HG03439 (cell line): ENCODE measurements at regions not wholly inside any gene's neighbourhood (a gene's known extent, or its start where the extent isn't known, plus 50 kb on each side); places are given as distances from the start of the nearest gene placed in this dataset.
A peak's percentile ranks its signal among the peaks of the same experiment; 100 is the strongest.
"Not testable (repeated sequence)": the region's sequence is repeated elsewhere in the genome, so short reads cannot be mapped to it uniquely, and the experiment has no call there.

Experiments
- ATAC-seq: cut with Tn5 transposase; IDR thresholded peaks from one replicate; pipeline ENCODE4 v1.9.1; 2021; ENCODE audit warnings: mild to moderate bottlenecking, moderate library complexity; ENCODE audit not compliant: unreplicated experiment

DNA sequence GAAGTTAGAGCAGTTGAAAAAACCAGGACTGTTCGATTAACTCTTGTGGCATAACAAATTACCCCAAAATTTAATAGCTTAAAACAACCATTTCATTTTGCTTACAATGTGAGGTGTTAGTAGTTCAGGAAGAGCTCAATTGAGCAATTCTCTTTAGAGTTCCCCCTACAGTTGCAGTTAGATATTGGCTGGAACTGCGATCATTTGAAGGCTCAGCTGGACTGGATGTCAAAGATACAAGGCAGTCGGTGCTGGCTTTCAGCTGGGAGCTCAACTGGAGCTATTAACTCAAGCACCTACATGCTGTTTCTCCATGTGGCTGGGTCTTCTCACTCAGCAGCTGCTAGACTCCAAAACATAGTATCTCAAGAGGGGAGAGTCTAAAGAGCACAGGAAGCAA is 96.0 kb upstream of the LOC128125822 start:
- no peak for ATAC-seq

DNA sequence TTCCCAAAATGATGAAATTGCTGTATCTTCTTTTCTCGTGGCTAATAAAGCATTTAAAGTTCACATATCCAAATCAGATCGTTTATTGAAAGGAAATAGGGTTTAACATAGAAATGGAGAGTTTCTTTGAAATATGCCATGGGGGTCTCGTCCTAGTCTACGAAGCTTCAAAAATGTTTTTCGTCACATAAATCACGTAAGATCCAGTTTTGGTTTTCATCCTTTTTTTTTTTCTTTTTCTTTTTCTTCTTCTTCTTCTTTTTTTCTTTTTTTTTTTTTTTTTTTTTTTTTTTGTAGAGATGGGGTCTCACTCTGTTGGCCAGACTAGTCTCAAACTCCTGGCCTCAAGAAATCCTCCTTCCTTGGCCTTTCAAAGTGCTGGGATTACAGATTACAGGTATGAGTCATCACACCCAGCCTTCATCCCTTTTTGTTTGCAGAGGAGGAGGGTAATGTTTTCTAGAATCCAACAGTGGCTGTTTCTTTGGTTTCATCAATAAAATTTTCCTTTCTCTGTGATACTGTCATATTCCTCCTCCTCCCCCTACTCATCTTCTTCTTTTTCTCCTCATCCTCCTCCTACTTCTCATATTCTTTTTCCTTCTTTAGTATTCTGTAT is 94.7 kb upstream of the LOC128125822 start:
- no peak for ATAC-seq

DNA sequence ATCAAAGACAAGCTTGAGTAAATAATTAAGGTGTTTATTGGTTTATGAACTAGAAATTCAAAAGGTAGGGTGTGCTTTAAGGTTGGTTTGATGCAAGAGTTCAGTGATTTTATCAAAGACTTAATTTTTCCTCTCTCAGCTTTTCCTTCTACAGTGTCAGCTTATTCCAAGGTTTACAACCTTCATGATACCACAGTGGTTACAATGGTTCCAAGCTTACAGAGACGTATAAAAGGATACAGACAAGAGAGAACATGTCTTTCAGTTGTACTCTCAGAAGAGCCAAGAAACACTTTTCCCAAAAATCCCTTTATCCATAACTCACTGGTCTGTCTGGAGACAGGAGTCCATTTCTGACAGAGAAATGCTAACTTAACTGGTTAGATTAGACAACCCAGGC is 93.5 kb upstream of the LOC128125822 start:
- ATAC-seq, result no peak

DNA sequence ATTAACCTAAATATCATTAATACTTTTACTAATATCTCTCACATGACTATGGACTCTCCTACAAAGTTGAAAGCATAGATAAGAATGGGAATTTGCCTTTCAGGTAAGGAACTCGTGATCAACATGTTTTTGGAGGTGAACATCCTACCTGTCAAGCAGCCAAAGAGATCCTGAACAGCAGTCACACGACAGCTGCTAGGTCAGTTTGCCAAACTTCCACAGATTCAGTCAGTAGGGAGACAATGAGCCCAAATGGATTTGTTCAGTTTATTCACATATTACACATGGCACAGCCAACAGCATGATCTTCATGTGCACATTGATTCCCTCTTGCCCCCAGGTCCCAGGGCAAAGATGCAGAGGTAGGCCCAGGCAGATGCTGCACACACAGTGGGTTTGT is 86.1 kb upstream of the LOC128125822 start:
- no peak for ATAC-seq

DNA sequence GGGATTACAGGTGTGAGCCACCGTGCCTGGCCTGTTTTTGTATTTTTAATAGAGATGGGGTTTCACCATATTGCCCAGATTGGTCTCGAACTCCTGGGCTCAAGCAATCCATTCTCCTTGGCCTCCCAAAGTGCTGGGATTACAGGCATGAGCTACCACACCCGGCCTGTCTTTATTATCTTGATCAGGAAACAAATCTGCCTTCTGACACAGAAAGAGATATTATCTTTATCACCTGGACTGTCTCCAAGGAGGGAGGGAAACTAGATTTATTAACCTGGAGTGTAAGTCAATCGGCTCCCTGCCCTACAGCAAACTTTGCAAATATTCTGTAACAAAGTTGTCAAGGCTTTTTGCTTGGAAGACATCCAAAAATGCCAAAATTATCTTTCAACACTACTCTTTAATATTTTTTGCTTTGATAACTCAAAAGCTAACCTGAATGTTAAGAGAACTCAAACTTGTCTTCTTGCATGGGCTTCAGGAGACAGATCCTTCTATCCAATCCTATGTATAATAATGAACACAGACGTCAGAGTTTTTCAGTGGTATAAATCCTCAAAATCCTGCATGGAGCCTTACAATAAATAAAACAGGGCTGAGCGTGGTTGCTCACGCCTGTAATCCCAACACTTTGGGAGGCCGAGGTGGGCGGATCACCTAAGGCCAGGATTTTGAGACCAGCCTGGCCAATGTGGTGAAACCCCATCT is 85.0 kb upstream of the LOC128125822 start:
- no peak for ATAC-seq

DNA sequence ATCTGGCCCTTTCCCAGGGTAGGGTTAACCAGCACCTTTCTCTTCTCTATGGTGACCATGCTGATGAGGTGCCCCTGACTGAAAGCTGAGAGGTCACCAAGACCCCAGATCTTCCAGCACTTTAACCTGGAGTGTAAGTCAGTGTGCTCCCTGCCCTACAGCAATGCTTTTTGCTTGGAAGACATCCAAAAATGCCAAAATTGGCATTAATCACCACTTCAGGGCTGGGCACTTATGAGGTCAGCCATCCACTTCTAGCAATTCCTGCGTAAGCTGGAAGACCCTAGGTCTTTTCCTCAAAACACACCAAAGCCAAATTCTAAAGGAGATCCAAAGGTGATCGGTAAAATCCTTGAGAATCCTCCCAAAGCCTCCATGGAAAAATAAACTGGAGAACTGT is 81.2 kb upstream of the LOC128125822 start:
- no peak for ATAC-seq

DNA sequence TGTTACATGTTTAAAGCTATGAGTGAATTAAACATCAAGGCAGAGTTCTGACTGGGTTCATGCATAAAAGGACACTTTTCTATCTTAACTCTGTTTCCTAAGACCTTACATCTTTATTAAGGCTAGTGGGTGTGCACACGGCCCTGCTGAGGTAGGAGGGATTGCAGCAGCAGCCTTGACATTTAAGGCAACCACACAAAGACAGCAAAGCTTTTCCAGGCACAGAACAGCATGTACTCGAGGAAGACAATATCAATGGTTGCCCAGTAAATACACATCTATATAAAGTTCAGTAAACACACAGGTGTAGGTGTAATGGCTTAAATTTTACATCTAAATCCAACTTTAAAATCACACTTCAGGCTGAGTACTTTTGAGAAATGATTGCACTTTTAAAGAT is 79.8 kb upstream of the LOC128125822 start:
- ATAC-seq, result no peak

DNA sequence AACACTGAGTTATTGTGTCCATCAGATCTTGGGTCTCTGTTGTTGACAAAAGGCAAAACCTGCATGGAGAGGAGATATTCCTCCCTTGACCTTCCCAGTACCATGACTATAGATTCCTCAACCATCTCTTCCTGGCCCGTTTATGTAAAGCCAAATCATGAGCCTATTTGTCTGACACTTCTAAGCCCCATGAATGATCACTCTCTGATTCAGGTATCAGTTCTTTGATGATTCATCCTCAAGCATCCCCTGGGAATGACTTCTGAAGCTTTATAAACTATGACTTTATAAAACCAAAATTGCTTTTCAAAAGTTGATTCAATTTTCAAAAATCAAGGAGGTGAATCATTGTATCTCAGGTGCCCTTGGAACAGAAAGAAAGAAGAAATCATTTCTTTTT is 78.7 kb upstream of the LOC128125822 start:
- no peak for ATAC-seq

DNA sequence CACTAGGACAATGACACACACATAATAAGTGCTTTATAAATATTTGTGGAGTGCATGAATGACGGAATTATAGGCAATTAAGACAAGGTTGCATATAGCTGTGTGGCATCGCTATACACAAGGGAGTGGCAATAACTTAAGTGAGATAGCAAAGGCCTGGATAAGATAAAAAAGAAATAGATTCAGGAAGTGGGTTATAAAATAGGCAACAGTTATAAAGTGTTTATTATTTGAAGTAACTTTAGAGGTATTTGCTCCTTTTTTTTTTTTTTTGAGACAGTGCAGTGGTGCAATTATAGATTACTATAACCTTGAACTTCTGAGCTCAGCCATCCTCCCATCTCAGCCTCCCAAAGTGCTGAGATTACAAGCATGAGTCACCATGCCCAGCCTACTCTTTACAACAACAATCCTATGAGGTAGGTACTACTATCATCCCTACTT is 75.9 kb upstream of the LOC128125822 start:
- no peak for ATAC-seq

DNA sequence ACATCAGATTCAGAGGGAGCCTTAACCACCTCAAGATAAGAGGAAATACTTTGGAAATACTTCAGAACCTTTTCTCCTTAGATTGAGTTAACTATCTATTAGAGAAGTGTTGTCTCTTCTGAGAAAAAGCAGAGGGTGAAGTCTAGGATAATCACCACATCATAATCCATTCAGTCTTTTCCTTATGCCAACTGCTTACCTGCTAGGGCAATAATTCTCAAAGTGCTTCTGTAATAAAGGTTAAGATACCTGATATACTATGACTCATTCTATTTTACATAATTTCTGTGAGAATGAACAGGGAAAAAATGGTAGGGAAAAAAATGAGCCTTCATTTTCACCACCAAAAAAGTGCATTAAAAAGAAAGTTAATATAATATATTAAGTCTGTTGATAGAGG is 70.1 kb upstream of the LOC128125822 start:
- no peak for ATAC-seq

DNA sequence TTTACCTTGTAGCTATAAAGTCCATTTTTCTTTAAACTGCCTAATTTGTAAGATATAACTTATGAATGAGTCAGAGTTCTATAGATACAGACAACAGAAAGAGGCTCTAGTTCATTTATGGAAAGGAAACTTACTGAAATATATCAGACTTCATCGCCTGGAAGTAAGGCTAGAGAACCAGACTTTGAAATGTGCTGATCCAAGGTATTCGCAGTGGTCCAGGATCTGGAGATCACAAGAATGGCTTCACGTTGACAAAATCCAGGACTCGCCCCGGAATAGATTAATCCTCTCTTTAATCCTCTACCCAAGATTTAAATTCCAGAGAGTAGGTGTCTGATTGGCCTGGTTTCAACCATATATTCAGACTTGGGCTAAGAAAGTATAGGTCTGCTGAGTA is 69.1 kb upstream of the LOC128125822 start:
- ATAC-seq, result no peak

DNA sequence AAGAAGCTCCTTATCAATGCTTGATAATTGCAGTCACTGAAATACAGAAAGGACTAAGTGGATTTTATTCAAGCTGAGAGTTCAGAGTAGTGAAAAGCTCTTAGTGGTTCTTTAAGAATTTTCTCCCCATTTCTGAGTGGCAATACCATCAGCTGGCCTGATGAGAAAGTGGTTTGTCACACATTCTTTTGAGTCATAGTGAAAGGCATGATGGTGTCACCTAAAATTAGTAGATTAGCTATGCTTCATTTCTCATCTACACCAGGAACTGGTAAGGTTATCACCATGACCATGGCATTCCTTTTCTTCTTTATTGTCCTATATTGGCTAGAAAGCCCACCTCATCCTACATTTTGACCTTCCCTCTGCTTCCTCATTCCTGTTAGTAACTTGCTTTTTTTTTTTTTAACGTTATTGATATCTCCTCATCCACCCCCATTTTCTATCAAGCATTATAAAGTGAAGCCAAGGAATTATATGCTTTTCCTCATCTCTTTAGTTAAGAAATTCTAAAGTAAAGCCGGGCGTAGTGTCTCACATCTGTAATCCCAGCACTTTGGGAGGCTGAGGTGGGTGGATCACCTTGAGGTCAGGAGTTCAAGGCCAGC is 67.4 kb upstream of the LOC128125822 start:
- ATAC-seq, result peak; percentile 99

DNA sequence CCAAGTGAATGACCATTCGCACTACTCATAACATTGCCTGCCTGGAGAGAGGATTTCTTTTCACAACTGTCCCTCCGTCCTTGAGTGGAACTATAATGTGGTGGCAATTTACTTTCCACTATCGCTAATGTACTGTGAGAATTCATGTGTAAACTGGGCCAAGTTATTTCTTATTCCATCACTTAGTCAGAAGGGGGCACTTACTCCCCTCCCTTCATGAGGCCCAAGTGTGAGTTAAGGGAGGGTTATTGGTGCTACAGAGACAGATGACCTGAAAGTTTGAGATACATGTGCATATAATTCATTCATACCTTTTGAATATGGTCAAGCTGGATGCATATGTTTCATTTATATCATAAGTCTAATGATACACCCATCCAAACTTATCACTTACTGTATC is 65.2 kb upstream of the LOC128125822 start:
- ATAC-seq, result no peak

DNA sequence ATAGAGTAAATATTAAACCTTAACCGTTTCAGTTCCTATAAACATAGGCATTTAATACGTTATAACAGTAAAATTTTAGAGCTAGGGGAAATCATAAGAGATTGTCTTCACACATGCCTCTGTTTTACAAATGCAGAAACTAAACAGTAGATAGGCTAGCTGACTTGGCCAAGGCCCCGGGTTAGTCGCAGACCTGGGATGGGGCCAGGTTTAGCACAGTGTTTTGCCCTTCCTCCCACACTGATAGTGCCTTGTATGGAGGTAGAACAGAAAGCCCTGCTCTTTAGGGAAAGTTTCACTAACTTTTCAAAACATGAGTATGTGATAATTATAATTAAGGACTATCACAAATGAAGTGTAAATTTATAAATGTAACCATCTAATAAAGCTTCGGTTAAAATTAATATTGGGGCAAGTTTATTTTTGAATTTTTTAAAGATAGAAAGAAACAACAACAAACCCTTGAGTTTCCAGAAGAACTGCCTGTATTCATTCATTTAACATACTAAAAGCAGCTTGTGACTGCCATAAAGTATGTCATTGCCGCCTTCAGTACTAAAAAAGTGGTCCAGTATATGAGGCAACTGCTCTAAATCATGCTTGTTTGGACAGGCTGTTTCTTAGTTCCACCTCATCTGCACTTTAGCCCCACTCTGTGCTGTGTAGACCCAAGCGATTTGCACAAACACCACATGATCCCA is 62.5 kb upstream of the LOC128125822 start:
- no peak for ATAC-seq

DNA sequence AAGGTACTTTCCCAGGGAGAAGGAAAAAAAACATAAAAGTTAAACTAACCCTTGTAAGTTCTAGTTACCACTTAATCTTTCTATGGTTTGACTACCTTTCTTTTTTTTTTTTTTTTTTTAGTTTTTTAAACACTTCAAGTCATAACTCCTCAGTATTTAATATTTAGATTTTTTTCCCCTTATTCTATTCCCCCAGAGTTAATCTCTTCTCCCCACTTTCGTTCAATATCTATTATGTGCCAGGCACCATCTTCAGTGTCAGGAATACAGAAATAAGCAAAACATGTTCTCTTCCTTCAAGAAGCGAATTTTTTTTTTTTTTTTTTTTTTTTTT is 62.0 kb upstream of the LOC128125822 start:
- no peak for ATAC-seq

DNA sequence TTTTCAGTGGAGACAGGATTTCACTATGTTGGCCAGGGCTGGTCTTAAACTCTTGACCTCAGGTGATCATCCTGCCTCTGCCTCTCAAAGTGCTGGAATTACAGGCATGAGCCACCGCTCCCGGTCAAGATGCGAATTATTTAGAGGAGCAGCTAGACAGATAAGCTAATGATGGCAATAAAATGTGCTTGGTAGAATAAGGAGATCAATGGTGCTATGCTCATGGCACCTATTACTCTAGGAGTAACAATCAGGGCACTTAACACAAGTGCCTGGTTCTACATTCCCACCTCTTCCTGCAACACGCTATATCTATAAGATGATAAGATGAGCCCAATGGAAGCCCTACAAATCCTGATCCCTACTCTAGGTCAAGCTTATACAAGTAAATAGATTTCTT is 61.4 kb upstream of the LOC128125822 start:
- ATAC-seq, result no peak

DNA sequence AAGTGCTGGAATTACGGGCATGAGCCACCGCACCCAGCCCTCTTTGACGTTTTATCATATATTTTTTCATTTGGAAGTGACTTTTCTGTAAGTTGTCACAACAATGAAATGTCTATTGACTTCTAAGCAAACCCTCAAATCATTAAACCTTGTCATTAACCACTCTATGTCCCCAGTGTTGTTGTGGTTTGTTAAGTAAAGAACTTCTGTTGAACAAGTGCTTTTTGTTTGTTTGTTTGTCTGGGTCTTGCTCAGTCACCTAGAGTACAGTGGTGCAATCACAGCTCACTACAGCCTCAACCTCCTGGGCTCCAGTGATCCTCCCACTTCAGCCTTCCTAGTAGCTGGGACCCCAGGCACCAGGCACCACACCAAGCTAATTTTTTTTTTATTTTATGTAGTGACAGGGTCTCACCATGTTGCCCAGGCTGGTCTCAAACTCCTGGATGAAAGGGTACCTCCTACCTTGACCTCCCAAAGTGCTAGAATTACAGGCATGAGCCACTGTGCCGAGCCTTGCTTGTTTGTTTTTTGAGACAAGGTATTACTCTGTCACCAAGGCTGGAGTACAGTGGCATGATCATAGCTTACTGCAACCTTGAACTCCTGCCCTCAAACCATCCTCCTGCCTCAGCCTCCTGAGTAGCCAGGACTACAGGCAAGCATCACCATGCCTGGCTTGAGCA is 57.6 kb upstream of the LOC128125822 start:
- ATAC-seq, result no peak

DNA sequence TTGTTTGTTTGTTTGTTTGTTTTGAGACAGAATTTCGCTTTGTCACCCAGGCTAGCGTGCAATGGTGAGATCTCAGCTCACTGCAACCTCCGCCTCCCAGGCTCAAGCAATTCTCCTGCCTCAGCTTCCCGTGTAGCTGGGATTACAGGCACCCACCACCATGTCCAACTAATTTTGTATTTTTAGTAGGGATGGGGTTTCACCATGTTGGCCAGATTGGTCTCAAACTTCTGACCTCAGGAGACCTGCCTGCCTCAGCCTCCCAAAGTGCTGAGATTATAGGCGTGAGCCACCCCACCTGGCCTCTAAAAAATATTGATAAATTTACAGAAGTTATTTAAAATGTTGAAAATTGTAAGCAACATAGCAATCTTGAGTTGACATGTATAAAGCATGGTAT is 57.1 kb upstream of the LOC128125822 start:
- not testable (repeated sequence) for ATAC-seq

DNA sequence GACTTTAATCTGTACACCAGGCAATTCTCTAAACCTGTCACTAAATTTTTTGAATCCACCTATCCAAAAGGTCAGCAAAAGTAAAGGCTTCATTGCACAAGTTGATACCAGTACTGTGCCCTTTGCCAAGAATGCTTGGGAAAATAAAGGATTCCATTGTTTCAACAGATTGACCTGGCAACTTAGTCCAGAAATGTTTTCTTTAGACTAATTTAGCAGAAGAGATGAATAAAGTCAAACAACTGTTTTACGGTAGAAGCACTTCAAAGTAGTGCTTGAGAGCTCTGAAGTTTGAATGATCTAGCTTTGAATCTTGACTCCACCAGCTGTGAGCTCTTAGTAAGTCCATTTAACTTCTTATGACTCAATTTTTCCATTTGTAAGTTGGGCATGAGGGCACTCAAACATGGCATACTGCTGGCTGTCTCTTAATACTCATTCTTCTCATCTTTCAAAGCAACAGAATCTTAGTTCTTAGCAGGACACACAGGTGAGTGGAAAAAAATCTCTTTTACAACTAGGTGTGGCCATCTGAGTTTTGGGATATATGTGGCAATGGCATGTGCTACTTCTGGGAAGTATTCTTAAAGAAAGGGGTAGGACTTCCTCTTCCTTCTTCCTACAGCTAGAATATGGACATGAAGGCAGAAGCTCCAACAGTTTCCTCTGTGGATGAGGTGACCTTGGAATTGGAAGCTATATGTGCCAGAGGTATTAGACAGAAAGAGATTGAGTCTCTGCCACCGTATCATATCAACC is 55.9 kb upstream of the LOC128125822 start:
- ATAC-seq, result no peak

DNA sequence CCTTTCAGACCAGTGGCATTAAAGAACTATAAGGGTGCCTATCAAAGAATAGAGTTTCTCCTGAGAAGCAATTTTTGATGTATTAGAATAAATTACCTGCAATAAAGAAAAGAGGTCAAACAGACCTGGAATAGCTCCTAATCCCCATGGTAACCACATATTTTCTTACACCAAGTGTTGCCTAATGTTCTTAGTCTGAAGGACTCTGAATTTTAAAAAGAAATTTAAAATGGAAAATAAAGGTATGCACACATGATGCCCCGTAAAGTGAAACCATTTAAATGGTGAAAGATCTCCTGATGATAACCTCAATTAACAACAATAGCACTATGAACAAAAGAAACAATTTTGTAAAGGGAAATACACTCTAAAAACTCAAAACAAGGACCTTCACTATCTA is 55.1 kb upstream of the LOC128125822 start:
- no peak for ATAC-seq
